OCI-LY7 (cell line): ENCODE measurements at regions not wholly inside any gene's neighbourhood (a gene's known extent, or its start where the extent isn't known, plus 50 kb on each side); places are given as distances from the start of the nearest gene placed in this dataset.

Experiments
- BruUV-seq: library from RNA; stranded (reverse); fragments of 400-500 nt; replicated peaks from 2 replicates; lab custom pipeline; 2021; lab: Mats Ljungman, UMichigan
- CTCF ChIA-PET: fragments of 300-600 bp; sonication (Branson Sonifier 250); formaldehyde crosslinking; loops from one replicate; lab custom pipeline; 2022; ENCODE audit warnings: antibody characterized with exemption; ENCODE audit not compliant: unreplicated experiment; lab: Charles Lee
- POLR2A ChIA-PET: fragments of 300-600 bp; sonication (Branson Sonifier 250); formaldehyde crosslinking; loops from one replicate; lab custom pipeline; 2022; ENCODE audit warnings: antibody characterized with exemption; lab: Charles Lee
- DNase-seq: peaks from one replicate; pipeline ENCODE4 v3.0.0-alpha.2; 2015; ENCODE audit warnings: low spot score
- H2AFZ ChIP-seq: fragments of 200-600 bp; sonication (generic), shearing (Covaris generic); 2 replicates; pipeline ENCODE4 v1.6.1; 2014; ENCODE audit warnings: mild to moderate bottlenecking, antibody characterized with exemption, low read length, moderate library complexity
- H3K27ac ChIP-seq: fragments of 200-600 bp; sonication (generic); 2 replicates; pipeline ENCODE4 v1.5.1; 2014; ENCODE audit warnings: mixed run types, low read depth, mild to moderate bottlenecking, moderate library complexity, low read length, inconsistent platforms; ENCODE audit not compliant: poor library complexity, severe bottlenecking
- H3K36me3 ChIP-seq: fragments of 200-600 bp; sonication (generic); 2 replicates; pipeline ENCODE4 v1.6.1; 2014; ENCODE audit warnings: mild to moderate bottlenecking, antibody characterized with exemption, low read length, moderate library complexity, mixed read lengths; ENCODE audit not compliant: insufficient read depth
- H3K4me1 ChIP-seq: fragments of 200-600 bp; sonication (generic); 2 replicates; pipeline ENCODE4 v1.5.1; 2014; ENCODE audit warnings: mild to moderate bottlenecking, low read length; ENCODE audit not compliant: insufficient read depth, poor library complexity, severe bottlenecking
- H3K4me2 ChIP-seq: fragments of 200-600 bp; sonication (generic); 2 replicates; pipeline ENCODE4 v1.6.1; 2014; ENCODE audit warnings: mild to moderate bottlenecking, low read length
- H3K4me3 ChIP-seq: fragments of 200-600 bp; sonication (generic); 2 replicates; pipeline ENCODE4 v1.5.1; 2014; ENCODE audit warnings: mild to moderate bottlenecking, low read depth, low read length; ENCODE audit not compliant: poor library complexity, severe bottlenecking
- H3K79me2 ChIP-seq: fragments of 200-600 bp; sonication (generic); 2 replicates; pipeline ENCODE4 v1.6.1; 2016; ENCODE audit warnings: low read depth, mild to moderate bottlenecking, low read length, moderate library complexity, mixed read lengths; ENCODE audit not compliant: insufficient read depth
- H3K9me2 ChIP-seq: fragments of 200-600 bp; sonication (generic); 2 replicates; pipeline ENCODE4 v1.6.1; 2016; ENCODE audit warnings: mild to moderate bottlenecking, low read length, mixed read lengths; ENCODE audit not compliant: insufficient read depth
- H3K9me3 ChIP-seq: fragments of 200-600 bp; sonication (generic); 2 replicates; pipeline ENCODE4 v1.6.1; 2014; ENCODE audit warnings: mild to moderate bottlenecking, mixed run types, low read length, mixed read lengths
- H4K20me1 ChIP-seq: fragments of 200-600 bp; sonication (generic); 2 replicates; pipeline ENCODE4 v1.6.1; 2014; ENCODE audit warnings: mild to moderate bottlenecking, antibody characterized with exemption, low read length, moderate library complexity, mixed read lengths; ENCODE audit not compliant: insufficient read depth
- EZH2phosphoT487 ChIP-seq: fragments of 200-600 bp; sonication (generic); IDR thresholded peaks from 2 replicates; pipeline ENCODE4 v1.6.1; 2018; ENCODE audit warnings: low read depth, borderline replicate concordance, mild to moderate bottlenecking, mixed run types, antibody characterized with exemption, low read length, moderate library complexity, mixed read lengths
- intact Hi-C: fragments of 100-400 bp; cut with micrococcal nuclease; formaldehyde crosslinking; loops from one replicate; pipeline ENCODE4 v1.10.0; 2022; ENCODE audit not compliant: unreplicated experiment
- TF ChIP-seq, protein P1 (sequence below): fragments of 200-600 bp; sonication (generic); conservative IDR thresholded peaks from 2 replicates; pipeline ENCODE4 v1.5.1; 2014; ENCODE audit warnings: mild to moderate bottlenecking, antibody characterized with exemption, low read length, moderate library complexity, mixed read lengths

DNA sequence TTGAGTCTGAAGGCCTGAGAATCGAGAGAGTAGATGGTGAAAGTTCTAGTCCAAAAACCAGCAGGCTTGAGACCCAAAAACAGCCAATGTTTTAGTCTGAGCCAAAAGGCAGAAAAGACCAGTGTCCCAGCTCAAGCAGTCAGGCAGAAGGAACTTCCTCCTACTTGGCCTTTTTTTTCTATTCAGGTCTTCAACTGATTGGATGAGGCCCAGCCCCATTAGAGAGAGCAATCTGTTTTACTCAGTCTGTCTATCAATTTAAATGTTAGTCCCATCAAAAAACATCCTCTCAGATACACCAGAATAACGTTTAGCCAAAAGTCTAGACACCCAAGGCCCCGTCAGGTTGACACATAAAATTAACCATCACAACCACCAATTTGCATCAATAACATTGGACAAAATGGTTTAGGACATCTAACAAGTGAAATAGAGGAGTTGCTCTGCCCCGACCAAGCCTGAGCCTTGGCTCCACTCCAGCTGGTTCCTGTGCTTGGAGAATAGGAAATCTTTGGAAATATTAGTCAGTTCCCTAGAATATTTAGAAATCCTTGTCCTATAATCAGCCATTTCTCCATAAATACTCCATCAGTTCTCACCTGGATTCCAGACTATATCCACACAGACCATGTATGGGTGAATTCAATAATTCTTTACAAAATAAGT is 51.4 kb upstream of the LIPC start:
- Histone ChIP-seq H3K4me2 (no peak overlapping the region), H3K36me3 (no peaks in the 10 kb centered on the region), H3K79me2 (no peaks in the 10 kb centered on the region), H3K27ac (no peak overlapping the region), H3K9me3 (no peaks in the 10 kb centered on the region), H3K4me1 (no peaks in the 10 kb centered on the region), H2AFZ (no peak overlapping the region), H3K4me3 (no peak overlapping the region), H3K9me2 (no peaks in the 10 kb centered on the region), H4K20me1 (no peaks in the 10 kb centered on the region)
- POLR2A ChIA-PET: no interaction called here
- DNase-seq: no peak
- intact Hi-C loops: no loop called here
- CTCF ChIA-PET: no interaction called here
- no TSS peak for BruUV-seq
- no peak for TF ChIP-seq EZH2phosphoT487
- TF ChIP-seq, protein P1, sequence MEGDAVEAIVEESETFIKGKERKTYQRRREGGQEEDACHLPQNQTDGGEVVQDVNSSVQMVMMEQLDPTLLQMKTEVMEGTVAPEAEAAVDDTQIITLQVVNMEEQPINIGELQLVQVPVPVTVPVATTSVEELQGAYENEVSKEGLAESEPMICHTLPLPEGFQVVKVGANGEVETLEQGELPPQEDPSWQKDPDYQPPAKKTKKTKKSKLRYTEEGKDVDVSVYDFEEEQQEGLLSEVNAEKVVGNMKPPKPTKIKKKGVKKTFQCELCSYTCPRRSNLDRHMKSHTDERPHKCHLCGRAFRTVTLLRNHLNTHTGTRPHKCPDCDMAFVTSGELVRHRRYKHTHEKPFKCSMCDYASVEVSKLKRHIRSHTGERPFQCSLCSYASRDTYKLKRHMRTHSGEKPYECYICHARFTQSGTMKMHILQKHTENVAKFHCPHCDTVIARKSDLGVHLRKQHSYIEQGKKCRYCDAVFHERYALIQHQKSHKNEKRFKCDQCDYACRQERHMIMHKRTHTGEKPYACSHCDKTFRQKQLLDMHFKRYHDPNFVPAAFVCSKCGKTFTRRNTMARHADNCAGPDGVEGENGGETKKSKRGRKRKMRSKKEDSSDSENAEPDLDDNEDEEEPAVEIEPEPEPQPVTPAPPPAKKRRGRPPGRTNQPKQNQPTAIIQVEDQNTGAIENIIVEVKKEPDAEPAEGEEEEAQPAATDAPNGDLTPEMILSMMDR: no peak

DNA sequence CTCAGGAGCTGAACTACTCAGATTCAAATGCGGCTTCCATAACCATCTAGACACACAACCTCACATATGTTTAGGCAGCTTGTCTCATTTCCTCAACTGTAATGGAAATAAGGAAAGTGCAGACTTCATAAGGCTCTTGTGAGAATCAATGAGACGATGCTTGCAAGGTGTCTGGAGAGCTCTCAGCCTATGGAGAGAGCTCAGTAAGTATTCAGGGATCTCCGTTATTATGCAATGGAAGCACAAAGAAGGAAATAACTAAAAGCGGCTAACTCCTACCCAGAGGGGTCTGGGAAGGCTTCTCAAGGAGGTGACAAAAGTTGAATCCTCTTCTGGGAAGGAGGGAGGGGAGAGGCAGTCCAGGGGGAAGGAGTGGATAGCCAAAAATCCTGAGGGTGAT is 50.1 kb upstream of the LIPC start:
- Histone ChIP-seq H3K4me2 (no peak overlapping the region), H3K4me3 (no peak overlapping the region), H3K27ac (no peak overlapping the region), H3K79me2 (no peaks in the 10 kb centered on the region), H3K9me2 (no peaks in the 10 kb centered on the region), H3K4me1 (no peaks in the 10 kb centered on the region), H2AFZ (no peak overlapping the region), H3K36me3 (no peaks in the 10 kb centered on the region), H3K9me3 (no peaks in the 10 kb centered on the region), H4K20me1 (no peaks in the 10 kb centered on the region)
- no peak for DNase-seq
- CTCF ChIA-PET: no interaction called here
- POLR2A ChIA-PET: no interaction called here
- no TSS peak for BruUV-seq
- intact Hi-C loops: no loop called here
- TF ChIP-seq, protein P1: no peak
- no peak for TF ChIP-seq EZH2phosphoT487
